Tibial nerve (tissue), 4 donors: ENCODE measurements at regions not wholly inside any gene's neighbourhood (a gene's known extent, or its start where the extent isn't known, plus 50 kb on each side); places are given as distances from the start of the nearest gene placed in this dataset.

Experiments
- DNase-seq, 2 donors: peaks; one replicate each; pipeline ENCODE4 v3.0.0-alpha.2; 2019; ENCODE audit warnings: low spot score in 2 of 2
- H3K27ac ChIP-seq, 4 donors: fragments of 200-600 bp; sonication (generic) in 3 of 4; one replicate each; pipeline ENCODE4 v1.5.1; 2017 to 2019; ENCODE audit warnings: mild to moderate bottlenecking in 1 of 4
- H3K27me3 ChIP-seq, 2 donors: fragments of 200-600 bp; sonication (generic) in 1 of 2; one replicate each; pipeline versions ENCODE4 v1.5.1 to v1.6.0; 2017 to 2019
- H3K36me3 ChIP-seq, 3 donors: fragments of 200-600 bp; sonication (generic); one replicate each; pipeline ENCODE4 v1.5.1; 2018 to 2019
- H3K4me1 ChIP-seq, 4 donors: fragments of 200-600 bp; sonication (generic) in 3 of 4; one replicate each; pipeline ENCODE4 v1.5.1; 2017 to 2019
- H3K4me3 ChIP-seq, 4 donors: fragments of 200-600 bp; sonication (generic) in 3 of 4; one replicate each; pipeline ENCODE4 v1.5.1; 2017 to 2019; ENCODE audit warnings: mild to moderate bottlenecking in 1 of 4, moderate library complexity in 1 of 4
- H3K9me3 ChIP-seq, 4 donors: fragments of 200-600 bp; sonication (generic) in 3 of 4; one replicate each; pipeline ENCODE4 v1.5.1; 2017 to 2019
- EP300 ChIP-seq, 2 donors: sonication (generic); formaldehyde crosslinking; IDR thresholded peaks; one replicate each; pipeline ENCODE4 v1.6.1; 2017; ENCODE audit warnings: antibody characterized with exemption in 2 of 2, mild to moderate bottlenecking in 1 of 2
- POLR2A ChIP-seq, 2 donors: fragments of 450-650 bp; IDR thresholded peaks; one replicate each; pipeline ENCODE4 v1.6.1; 2017; ENCODE audit warnings: antibody characterized with exemption in 2 of 2, mild to moderate bottlenecking in 2 of 2, moderate library complexity in 2 of 2
- WGBS, 2 donors: methylation state at CpG; one replicate each; pipeline ENCODE4 v1.1.5; 2018; 5-methylcytosine and 5-hydroxymethylcytosine counted together
- TF ChIP-seq, protein P1 (sequence below), 5 experiments: fragments of 200-600 bp in 3 of 5; fragments of 450-650 bp in 2 of 5; sonication (generic) in 3 of 5; IDR thresholded peaks; one replicate each; pipeline ENCODE4 v1.5.1; 2016 to 2019; ENCODE audit warnings: antibody characterized with exemption in 5 of 5, mild to moderate bottlenecking in 3 of 5, moderate library complexity in 2 of 5

DNA sequence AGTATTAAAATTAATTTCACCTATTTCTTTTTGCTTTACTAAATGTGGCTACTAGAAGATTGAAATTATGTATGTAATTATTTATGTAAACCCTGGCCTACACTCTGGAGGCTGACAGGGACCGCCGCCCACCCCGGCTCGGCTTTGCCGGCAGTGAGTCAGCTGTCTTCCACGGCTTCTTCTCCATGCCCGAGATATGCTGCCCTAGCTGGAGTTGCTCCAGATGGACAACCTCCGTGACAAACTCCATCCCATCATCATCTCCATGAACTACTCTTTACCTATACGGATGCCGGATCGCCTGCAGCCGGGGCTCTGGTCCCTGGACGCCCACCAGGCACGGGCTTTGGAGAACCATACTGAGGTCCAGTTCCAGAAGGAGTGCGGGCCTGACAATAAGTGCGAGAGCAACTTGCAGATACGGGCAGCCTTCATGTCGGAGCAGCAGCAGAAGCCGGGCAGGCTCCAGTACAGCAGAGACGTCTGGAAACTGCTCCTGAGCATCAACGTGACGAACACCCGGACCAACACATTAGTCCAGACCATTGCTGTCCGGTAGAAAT lies 86.9 kb upstream of the NID2 start:
- Histone ChIP-seq H3K36me3 (no peaks in the 10 kb centered on the region), H3K27ac (no peak overlapping the region), H3K27me3 (no peaks in the 10 kb centered on the region), H3K4me1 (peaks cover 0 to 4% (median 0%) of the 10 kb centered on the region in 4 donors), H3K4me3 (no peak overlapping the region), H3K9me3 (no peaks in the 10 kb centered on the region)
- TF ChIP-seq POLR2A (IDR thresholded peaks at IDR 0.05) (no peak), EP300 (IDR thresholded peaks at IDR 0.05) (no peak)
- TF ChIP-seq, protein P1, sequence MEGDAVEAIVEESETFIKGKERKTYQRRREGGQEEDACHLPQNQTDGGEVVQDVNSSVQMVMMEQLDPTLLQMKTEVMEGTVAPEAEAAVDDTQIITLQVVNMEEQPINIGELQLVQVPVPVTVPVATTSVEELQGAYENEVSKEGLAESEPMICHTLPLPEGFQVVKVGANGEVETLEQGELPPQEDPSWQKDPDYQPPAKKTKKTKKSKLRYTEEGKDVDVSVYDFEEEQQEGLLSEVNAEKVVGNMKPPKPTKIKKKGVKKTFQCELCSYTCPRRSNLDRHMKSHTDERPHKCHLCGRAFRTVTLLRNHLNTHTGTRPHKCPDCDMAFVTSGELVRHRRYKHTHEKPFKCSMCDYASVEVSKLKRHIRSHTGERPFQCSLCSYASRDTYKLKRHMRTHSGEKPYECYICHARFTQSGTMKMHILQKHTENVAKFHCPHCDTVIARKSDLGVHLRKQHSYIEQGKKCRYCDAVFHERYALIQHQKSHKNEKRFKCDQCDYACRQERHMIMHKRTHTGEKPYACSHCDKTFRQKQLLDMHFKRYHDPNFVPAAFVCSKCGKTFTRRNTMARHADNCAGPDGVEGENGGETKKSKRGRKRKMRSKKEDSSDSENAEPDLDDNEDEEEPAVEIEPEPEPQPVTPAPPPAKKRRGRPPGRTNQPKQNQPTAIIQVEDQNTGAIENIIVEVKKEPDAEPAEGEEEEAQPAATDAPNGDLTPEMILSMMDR (IDR thresholded peaks at IDR 0.05), result no peak
- DNase-seq, result no peak
- 92 to 94% methylated on average over 21 to 24 of the region's 24 CpGs for WGBS, 2 donors

- Histone ChIP-seq H3K4me1 (peaks cover 0 to 4% (median 0%) of the 10 kb centered on the region in 4 donors), H3K9me3 (no peaks in the 10 kb centered on the region), H3K27ac (no peak overlapping the region), H3K36me3 (no peaks in the 10 kb centered on the region), H3K4me3 (no peak overlapping the region), H3K27me3 (no peaks in the 10 kb centered on the region)
- TF ChIP-seq, protein P1 (IDR thresholded peaks at IDR 0.05), result no peak
- no peak for TF ChIP-seq POLR2A (IDR thresholded peaks at IDR 0.05)
- no peak for TF ChIP-seq EP300 (IDR thresholded peaks at IDR 0.05)
- no peak for DNase-seq
- WGBS, 2 donors, result 92 to 95% methylated on average over 4 of the region's 4 CpGs
Observed at GRCh38 chr14:52154992-52155650, 86.3 kb upstream of the NID2 start.

DNA sequence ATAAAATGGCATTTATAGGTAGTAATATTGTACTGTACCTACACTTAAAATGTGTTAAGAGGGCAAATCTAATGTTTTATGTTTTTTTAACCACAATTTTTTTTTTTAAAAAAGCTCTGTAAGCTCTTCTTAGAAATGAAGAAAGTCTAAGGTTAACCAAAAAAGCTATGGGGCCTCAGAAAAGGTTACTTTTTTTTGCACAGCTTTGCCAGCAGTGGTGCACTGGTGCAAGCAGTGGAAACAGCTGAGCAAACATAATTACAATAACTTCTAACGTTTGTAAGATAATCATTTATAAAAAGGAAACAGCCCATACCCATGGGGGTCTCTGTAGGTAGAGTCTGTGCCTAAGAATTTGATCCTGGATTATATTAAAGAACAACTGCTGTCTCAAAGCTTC lies 85.1 kb upstream of the NID2 start:
- WGBS, 2 donors, result 2 to 8% methylated on average over 1 of the region's 1 CpG
- no peaks in the 10 kb centered on the region for H3K27me3 ChIP-seq
- H3K4me1 ChIP-seq, result peaks cover 0 to 4% (median 0%) of the 10 kb centered on the region in 4 donors
- H3K9me3 ChIP-seq, result no peaks in the 10 kb centered on the region
- TF ChIP-seq POLR2A (IDR thresholded peaks at IDR 0.05), result no peak
- TF ChIP-seq EP300 (IDR thresholded peaks at IDR 0.05), result no peak
- TF ChIP-seq, protein P1 (IDR thresholded peaks at IDR 0.05), result no peak
- no peak overlapping the region for H3K27ac ChIP-seq
- DNase-seq, result no peak
- no peaks in the 10 kb centered on the region for H3K36me3 ChIP-seq
- H3K4me3 ChIP-seq, result no peak overlapping the region

GRCh38 chr14:52150162-52150561 lies 81.3 kb upstream of the NID2 start:
- TF ChIP-seq POLR2A (IDR thresholded peaks at IDR 0.05), result no peak
- DNase-seq, result no peak
- WGBS, 2 donors, result 91 to 94% methylated on average over 2 of the region's 2 CpGs
- H3K9me3 ChIP-seq, result no peaks in the 10 kb centered on the region
- H3K27ac ChIP-seq, result no peak overlapping the region
- no peaks in the 10 kb centered on the region for H3K27me3 ChIP-seq
- peaks cover 0 to 4% (median 0%) of the 10 kb centered on the region in 4 donors for H3K4me1 ChIP-seq
- H3K4me3 ChIP-seq, result no peak overlapping the region
- no peaks in the 10 kb centered on the region for H3K36me3 ChIP-seq

GRCh38 chr14:52148371-52148770 lies 79.5 kb upstream of the NID2 start:
- Histone ChIP-seq H3K36me3 (no peaks in the 10 kb centered on the region), H3K27ac (no peak overlapping the region), H3K4me3 (no peak overlapping the region), H3K27me3 (no peaks in the 10 kb centered on the region), H3K9me3 (no peaks in the 10 kb centered on the region), H3K4me1 (no peaks in the 10 kb centered on the region)
- no peak for DNase-seq
- WGBS, 2 donors, result 43 to 54% methylated on average over 1 of the region's 1 CpG
- TF ChIP-seq, protein P1 (IDR thresholded peaks at IDR 0.05), result no peak
- TF ChIP-seq EP300 (IDR thresholded peaks at IDR 0.05) (no peak), POLR2A (IDR thresholded peaks at IDR 0.05) (no peak)
